GM12875 (cell line): ENCODE measurements at regions not wholly inside any gene's neighbourhood (a gene's known extent, or its start where the extent isn't known, plus 50 kb on each side); places are given as distances from the start of the nearest gene placed in this dataset.
"Not testable (repeated sequence)": the region's sequence is repeated elsewhere in the genome, so short reads cannot be mapped to it uniquely, and the experiment has no call there.

Experiments used
- H3K4me3 ChIP-seq: one replicate; pipeline ENCODE4 v1.5.1; 2011; ENCODE audit warnings: low read depth, low read length, control low read depth
- CTCF ChIP-seq: IDR thresholded peaks from 2 replicates; pipeline ENCODE4 v1.5.1; 2011; ENCODE audit warnings: low read depth, mild to moderate bottlenecking, control low read depth, inconsistent platforms, low read length, moderate library complexity, borderline replicate concordance; ENCODE audit not compliant: insufficient read depth

DNA sequence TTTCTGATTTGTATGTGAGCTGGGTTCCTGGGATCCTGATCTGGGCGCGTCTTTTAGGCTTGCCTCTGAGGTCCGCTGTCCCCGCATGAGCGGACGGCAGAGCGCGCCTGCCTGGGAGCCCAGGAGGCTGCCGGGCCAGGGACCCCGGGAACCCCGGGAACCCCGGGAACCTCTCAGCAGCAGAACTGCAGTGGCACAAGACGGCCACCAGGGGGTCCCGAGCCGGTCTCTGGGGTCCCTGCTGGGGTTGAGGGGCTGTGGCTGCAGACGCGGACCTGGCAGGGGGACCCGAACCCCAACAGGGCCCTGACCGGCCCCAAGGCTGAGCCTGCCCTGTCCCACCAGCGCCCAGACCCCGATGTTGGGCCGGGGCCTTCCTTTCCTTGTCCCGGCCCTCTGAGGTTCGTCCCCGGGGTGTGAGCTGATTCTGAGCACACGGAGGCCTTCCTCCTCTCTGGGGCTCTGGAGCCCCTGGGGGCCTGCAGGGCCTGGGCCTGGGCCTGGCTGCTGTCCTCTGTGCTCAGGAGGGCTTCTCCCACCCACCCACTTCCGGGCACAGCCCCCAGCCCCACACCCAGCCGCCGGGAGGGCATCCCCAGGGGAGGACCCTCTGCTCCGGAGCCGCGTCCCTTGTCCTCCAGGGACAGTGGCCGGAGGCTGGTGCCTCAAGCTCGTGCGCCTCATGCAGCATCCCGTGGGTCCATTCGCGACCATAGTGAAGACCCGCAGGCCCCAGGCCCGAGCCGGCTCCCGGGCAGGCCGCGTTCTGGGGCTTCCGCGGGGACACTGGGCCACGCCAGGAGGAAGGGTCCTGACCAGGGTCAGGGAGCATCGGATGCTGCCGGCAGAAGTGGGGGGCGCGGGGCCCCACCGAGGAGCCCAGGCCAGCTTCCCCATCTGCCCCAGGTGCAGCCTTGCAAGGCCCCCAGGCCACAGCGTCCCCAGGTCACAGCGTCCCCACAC lies 152.9 kb downstream of the TMEM121 start:
- H3K4me3 ChIP-seq, result peak overlapping the region; percentile 47

DNA sequence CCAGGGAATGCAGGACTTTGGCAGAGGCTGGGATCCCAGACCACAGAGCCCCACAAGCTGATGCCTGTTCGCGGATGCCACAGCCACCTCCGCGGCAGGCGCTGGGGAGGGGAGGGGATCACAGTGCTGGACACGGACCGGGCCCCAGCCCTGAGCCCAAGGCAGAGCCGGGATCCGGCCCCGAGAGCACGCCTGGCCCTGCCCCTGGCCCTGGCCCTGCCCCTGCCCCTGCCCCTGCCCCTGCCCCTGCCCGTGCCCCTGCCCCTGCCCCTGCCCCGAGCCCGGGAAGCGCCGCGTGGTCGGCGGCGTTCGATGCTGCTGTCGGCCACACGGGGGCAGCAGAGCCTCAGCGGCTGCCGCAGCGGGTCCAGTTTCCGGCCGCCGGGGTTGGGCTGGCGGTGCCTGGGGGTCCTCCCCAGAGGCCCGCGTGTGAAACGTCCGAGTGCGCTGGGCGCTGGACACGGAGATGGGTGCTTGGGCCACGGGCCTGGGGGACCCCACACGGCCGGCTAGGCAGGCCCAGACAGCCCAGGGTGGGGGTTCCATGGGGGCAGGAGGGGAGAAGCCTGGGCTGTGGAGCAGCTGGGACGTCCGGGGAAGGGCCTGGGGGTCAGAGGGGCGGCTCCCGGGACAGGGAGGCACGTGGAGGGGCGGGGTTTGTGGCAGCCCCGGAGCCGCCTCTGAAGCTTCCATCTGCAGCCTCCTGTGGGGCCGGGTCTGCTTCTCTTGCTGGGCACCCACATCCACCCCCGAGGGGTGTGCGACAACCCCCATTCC lies 153.8 kb downstream of the TMEM121 start:
- H3K4me3 ChIP-seq, result peak overlapping the region; percentile 47

DNA sequence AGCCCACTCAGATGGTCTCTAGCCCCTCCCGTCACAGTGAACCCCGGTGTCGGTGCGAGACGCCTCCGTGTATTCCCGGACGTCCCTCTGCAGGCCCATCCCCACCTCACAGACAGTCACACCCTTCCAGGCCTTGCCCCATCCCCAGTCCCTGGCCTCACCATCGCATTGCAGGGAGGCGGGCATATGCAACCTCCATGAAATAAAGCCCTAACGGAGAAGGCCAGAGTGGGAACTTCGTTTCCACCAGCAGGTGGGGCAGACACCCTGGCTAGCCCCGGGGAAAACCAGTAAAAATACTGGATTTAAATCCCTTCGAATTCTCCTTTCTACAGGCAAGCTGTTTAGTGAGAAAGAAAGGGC lies 154.3 kb downstream of the TMEM121 start:
- not testable (repeated sequence) for H3K4me3 ChIP-seq

GRCh38 chr14:105681606-105682185 lies 155.3 kb downstream of the TMEM121 start:
- H3K4me3 ChIP-seq, result not testable (repeated sequence)

DNA sequence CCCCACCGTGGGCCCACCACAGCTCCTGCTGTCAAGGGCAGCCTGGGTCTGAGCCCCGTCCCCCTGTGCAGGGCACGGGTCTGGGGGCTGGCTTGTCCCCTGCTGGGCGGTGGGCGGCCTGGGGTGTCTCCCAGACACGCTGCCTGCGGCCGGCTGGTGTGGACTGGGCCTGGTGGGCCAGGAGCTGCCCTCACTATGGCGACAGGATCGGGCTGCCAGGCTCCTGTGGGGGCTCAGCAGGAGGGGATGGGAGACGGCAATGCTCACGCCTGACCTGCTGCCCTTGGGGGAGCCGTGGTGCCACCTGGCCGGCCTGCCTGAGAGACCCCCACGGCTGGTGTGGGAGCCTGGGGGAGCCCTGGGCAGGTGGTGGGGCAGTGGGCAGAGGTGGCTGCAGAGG lies 156.1 kb downstream of the TMEM121 start:
- H3K4me3 ChIP-seq, result not testable (repeated sequence)

- no peak overlapping the region for H3K4me3 ChIP-seq
- TF ChIP-seq CTCF, result no peak
These were observed 156.7 kb downstream of the TMEM121 start for GRCh38 chr14:105682956-105683570.

DNA sequence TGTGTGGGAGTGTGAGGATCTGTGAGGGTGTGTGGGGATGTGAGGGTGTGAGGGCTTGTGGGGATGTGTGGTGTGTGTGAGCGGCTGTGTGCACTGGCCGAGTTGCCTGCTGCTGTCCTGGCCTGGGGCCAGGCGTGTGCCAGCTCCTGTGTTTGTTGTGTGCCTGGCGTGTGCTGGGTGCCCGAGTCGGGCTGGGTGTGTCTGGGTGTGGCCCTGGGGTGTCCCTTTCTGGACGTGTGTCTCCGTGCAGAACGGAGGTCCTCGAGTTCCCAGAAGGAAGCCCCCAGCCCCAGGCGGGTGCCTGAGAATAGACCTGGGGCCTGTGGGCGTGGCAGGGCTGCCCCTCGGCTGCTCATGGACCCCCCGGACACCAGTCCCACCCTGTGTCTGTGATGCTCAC lies 157.7 kb downstream of the TMEM121 start:
- not testable (repeated sequence) for H3K4me3 ChIP-seq

DNA sequence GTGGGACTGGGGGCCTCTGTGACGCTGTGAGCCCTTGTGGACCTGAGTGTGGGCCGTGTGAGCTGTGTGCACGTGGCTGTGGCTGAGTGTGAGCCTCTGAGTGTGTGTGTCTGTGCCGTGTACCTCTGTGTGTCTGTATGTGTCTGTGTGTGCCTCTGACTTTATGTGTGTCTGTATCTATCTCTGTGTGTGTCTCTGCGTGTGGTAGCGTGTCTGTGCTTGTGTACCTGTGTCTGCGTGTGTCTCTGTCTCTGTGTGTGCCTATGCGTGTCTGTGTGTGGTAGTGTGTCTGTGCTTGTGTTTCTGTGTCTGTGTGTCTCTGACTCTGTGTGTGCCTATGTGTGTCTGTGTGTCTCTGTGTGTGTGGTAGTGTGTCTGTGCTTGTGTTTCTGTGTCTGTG lies 158.2 kb downstream of the TMEM121 start:
- H3K4me3 ChIP-seq, result not testable (repeated sequence)

DNA sequence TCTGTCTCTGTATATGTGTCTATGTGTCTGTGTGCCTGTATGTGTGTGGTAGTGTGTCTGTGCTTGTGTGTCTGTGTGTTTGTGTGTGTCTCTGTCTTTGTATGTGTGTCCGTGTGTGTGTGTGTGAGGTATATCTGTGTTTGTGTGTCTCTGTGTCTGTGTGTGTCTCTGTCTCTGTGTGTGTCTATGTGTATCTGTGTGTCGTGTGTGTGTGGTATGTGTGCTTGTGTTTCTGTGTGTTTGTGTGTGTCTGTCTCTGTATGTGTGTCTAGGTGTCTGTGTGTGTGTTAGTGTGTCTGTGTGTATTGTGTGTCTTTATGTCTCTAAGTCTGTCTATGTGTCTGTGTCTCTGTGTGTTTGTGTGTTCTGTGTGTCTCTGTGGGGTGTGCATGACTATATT lies 158.6 kb downstream of the TMEM121 start:
- no peak overlapping the region for H3K4me3 ChIP-seq
- no peak for TF ChIP-seq CTCF

- not testable (repeated sequence) for H3K4me3 ChIP-seq
These were observed 159.2 kb downstream of the TMEM121 start for GRCh38 chr14:105685605-105686004.

DNA sequence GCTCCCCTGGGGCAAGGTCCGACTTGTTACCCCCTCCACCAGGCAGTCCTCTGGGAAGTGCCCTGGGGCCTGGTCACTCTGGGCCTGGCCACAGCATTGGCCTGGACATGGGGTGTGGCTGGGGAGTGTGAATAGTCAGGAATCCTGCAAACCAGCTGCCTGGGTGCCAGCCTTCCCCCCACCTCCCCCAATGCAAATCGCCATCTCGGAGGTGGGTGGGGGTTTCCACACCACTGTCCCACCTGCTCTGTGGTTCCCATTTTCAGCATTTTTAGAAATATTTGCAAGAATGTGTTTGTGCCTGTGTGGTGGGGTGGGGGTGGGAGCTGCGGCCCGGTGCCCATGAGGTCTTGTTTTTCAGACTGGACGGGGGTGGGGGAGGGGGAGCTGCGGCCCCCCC lies 159.7 kb downstream of the TMEM121 start:
- not testable (repeated sequence) for H3K4me3 ChIP-seq

DNA sequence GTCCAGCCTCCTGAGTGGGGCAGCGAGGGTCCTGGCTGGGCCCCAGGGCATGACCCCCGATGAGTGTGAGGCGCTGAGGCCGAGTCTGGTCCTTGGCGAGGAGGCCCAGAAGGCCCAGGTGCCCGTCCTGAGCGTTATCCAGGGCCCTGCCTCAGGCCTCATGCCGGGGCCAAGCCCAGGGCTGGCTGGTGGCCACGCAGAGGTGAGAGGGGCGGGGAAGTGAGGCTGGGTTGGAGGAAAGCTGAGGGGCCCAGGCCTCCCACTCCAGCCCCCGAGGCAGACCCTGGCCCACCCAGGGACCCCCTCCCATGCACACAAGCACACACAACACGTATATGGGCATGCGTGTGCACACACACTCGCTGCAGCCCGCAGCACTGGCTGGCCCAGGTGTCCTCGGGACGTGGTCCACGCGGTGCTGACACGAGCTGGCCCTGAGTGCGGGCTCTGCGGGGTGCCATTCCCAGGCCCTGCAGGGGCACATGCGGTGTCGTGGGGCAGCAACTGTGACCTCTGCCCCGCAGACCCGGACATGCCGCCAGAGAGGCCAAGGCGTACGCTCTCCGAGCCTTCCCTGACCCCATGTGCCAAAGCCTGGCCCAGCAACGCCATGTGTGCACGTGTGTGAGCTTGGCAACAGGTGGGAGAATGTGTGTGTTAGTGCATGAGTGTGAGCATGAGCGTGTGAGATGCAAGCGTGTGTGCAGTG lies 160.2 kb downstream of the TMEM121 start:
- peak overlapping the region; percentile 10 for H3K4me3 ChIP-seq

DNA sequence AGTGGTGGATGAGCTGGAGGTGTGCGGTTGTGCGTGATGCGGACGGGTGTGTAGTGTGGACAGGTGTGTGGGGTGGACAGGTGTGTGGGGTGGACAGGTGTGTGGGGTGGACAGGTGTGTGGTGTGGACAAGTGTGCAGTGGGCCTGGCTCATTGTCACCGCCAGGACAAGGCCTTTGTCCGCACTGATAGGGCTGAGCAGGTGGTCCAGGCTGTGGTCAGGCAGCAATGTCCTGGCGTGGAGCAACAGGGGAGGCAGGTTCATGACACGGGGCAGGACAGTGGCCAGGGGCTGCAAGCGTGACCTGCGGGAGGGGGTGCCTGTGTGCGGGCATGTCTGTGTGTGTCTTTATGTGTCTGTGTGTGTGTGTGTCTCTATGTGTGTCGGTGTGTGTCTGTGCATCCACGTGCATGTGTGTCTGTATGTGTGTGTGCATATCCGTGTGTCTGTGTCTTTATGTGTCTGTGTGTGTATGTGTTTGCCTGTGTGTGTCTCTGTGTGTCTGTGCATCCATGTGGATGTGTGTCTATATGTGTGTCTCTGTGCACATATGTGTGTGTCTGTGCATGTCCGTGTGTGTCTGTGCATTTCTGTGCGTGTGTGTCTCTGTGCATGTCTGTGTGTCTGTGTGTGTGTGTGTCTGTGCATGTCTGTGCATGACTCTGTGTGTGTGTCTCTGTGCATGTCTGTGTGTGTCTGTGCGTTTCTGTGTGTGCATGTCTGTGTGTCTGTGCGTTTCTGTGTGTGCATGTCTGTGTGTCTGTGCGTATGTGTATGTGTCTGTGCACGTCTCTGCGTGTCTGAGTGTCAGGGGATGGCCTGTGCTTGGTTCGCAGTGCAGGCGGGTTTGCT lies 161.0 kb downstream of the TMEM121 start:
- H3K4me3 ChIP-seq, result not testable (repeated sequence)

DNA sequence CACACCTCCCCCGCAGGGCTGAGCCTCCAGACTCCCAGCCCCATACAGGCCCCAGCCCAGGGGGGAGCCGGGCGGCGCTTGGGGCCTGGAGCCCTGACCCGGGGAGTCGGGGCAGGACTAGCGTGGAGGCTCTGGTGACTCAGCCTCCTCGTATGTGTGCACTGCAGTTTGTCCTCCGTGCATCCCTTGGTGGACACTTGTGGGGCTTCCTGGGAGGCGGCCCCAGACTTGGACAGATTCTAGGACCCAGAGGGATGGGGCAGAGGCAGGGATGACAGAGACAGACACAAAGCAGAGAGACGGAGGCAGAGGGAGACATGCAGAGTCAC lies 161.6 kb downstream of the TMEM121 start:
- not testable (repeated sequence) for H3K4me3 ChIP-seq

GRCh38 chr14:105688664-105689221 lies 162.4 kb downstream of the TMEM121 start:
- not testable (repeated sequence) for H3K4me3 ChIP-seq
